Epidermal melanocyte (primary cell): ENCODE measurements at regions not wholly inside any gene's neighbourhood (a gene's known extent, or its start where the extent isn't known, plus 50 kb on each side); places are given as distances from the start of the nearest gene placed in this dataset.

Source experiments
- DNase-seq: peaks from one replicate; pipeline ENCODE4 v3.0.0; 2011; ENCODE audit warnings: low spot score; ENCODE audit not compliant: insufficient read length

- DNase-seq = no peak
Measured at GRCh38 chr10:10149899-10150298, 867.8 kb upstream of the CELF2 start.

- DNase-seq = no peak
Measured at GRCh38 chr10:10156917-10157600, 860.6 kb upstream of the CELF2 start.

GRCh38 chr10:10160821-10161312 lies 856.8 kb upstream of the CELF2 start:
- DNase-seq = no peak

DNA sequence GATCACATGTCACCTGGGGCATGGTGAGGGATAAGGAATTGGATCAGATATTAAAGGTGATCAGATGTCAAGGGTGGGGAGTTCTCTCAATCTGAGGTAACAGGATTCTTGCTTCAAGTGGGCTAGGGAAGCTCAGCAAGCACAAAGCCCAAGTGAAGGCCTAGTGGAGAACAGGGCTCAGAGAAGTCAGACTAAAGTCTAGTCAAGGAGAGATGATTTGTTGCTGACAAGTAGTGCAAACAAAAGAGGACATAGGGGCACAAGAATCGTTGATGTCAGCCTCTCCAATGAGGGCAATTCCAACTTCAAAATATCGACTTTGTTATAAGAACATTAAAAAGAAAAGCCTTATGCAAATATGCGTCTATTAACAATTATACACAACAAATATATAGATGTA lies 852.8 kb upstream of the CELF2 start:
- no peak for DNase-seq

- DNase-seq = no peak
Measured at GRCh38 chr10:10165415-10165814, 852.3 kb upstream of the CELF2 start.

- DNase-seq = no peak
Measured at GRCh38 chr10:10178476-10178875, 839.2 kb upstream of the CELF2 start.

DNA sequence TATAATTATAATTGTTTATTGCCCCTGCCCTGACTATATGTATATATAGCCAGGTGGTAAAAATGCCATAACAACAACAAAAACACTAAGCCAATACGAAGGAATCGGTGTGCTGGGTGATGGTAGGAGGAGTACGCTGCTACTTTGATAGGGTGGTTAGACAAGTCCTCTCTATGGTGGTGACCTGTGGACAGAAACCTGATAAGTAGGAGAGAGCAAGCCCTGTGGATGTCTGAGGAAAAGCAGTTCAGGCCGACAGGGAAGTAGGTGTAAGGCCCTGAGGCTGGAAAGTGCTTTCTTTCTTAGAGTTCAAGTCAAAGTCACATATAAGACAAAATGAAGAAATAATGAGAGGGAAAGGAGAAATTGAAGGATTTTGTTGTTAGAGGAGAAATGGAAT lies 823.8 kb upstream of the CELF2 start:
- no peak for DNase-seq

- no peak for DNase-seq
Measured at GRCh38 chr10:10196701-10197100, 821.0 kb upstream of the CELF2 start.

- no peak for DNase-seq
Measured at GRCh38 chr10:10197423-10197822, 820.2 kb upstream of the CELF2 start.

GRCh38 chr10:10198363-10198762 lies 819.3 kb upstream of the CELF2 start:
- DNase-seq = no peak

- DNase-seq = no peak
Measured at GRCh38 chr10:10204415-10204814, 813.3 kb upstream of the CELF2 start.

DNA sequence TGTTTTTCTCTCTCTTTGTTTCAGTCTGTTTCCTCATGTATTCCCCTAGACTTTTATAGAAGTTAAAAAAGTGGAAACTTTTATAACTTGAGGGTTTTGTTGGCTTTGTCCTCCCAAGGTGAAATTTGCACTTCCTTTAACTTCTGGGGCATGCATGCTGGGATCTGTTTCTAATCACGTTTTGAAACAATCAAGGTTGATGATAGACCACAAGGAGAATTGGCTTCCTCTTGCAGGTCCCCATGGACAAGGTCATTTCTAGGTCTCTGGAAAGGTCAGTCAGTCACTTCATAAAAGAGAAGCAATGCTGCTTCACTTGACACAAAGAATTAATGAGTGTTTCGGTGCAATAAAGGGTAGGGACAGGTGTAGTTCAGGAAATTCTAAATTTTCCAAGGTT lies 811.8 kb upstream of the CELF2 start:
- DNase-seq = no peak

- no peak for DNase-seq
Measured at GRCh38 chr10:10207538-10207937, 810.1 kb upstream of the CELF2 start.

GRCh38 chr10:10208196-10208595 lies 809.5 kb upstream of the CELF2 start:
- DNase-seq = no peak

GRCh38 chr10:10209167-10209566 lies 808.5 kb upstream of the CELF2 start:
- no peak for DNase-seq

GRCh38 chr10:10211409-10211808 lies 806.3 kb upstream of the CELF2 start:
- no peak for DNase-seq

GRCh38 chr10:10213237-10213636 lies 804.4 kb upstream of the CELF2 start:
- no peak for DNase-seq

- DNase-seq = no peak
Measured at GRCh38 chr10:10222304-10222841, 795.3 kb upstream of the CELF2 start.

GRCh38 chr10:10223131-10223530 lies 794.5 kb upstream of the CELF2 start:
- DNase-seq = no peak

DNA sequence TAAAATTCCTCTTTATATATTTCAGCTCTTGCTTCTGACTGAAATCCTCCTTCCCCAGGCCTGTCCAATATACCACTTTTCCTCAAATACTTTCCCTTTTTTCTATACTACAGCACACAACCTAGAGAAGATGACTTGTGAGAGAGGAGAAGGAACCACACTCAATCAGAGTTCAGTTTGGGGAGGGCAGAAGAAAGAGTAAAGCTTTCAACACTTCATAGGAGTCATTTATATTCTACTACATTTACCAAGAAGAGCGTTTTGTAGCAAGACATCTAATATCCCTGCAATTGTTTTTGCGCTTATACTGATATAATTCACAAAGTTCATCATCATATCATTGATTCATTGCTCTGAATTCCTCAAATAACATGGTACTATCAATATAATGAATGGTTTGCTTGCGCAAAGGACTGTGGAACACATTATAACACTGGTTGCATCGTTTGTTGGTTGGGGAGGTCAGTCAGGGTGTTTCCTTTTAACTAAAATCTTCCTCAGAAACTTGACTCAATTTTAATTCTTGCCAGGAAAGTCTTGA lies 792.5 kb upstream of the CELF2 start:
- no peak for DNase-seq

- DNase-seq = no peak
Measured at GRCh38 chr10:10233229-10233628, 784.4 kb upstream of the CELF2 start.

DNA sequence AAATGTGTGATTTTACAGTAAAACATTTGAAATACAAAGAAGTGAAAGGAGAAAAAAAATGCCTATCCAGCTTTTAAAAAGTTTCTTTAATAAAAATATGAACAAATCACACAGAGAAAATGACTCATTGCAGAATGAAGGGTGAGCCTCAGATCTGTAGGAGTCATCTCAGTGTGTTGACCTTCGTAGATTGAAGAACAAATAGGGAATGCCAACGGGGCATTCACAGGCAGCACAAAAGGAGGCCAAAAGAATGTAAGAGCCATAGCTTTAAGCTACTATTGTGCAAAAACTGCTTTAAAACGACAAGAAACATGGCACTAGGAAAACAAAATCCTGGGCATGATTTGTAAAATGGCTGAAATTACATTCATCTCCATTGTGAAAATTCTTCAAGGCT lies 782.7 kb upstream of the CELF2 start:
- no peak for DNase-seq

DNA sequence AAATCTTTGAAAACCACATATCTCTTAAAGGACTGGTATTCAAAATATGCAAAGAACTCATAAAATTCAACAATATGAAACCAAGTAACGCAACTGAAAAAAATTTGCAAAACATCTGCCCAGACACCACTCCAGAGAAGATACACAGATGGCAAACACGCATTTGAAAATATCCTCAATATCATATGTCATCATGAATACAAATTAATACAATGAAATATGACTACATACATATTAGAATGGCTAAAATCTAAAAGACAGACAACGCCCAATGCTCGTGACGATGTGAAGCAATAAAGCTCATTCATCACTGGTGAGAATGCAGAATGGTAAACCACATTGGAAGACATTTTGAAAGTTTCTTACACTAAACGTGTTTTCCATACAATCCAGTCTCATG lies 770.1 kb upstream of the CELF2 start:
- no peak for DNase-seq
